Transverse colon (tissue), 4 donors: ENCODE measurements at regions not wholly inside any gene's neighbourhood (a gene's known extent, or its start where the extent isn't known, plus 50 kb on each side); places are given as distances from the start of the nearest gene placed in this dataset.

Experiments
- EP300 ChIP-seq: sonication (generic); formaldehyde crosslinking; IDR thresholded peaks from one replicate; pipeline ENCODE4 v1.6.1; 2017; ENCODE audit warnings: antibody characterized with exemption, low read depth
- POLR2A ChIP-seq: fragments of 450-650 bp; IDR thresholded peaks from one replicate; pipeline ENCODE4 v1.6.1; 2016; ENCODE audit warnings: antibody characterized with exemption, mild to moderate bottlenecking, moderate library complexity
- POLR2AphosphoS5 ChIP-seq, 3 donors: sonication (generic); formaldehyde crosslinking; IDR thresholded peaks; one replicate each; pipeline ENCODE4 v1.6.1; 2016; ENCODE audit warnings: antibody characterized with exemption in 3 of 3
- TF ChIP-seq, protein P1 (sequence below), 5 experiments: fragments of 200-600 bp in 3 of 5; fragments of 450-650 bp in 2 of 5; sonication (generic) in 3 of 5; IDR thresholded peaks; 1 replicate in 2 of 5; 2 replicates in 3 of 5; pipeline ENCODE4 v1.5.1; 2016 to 2017; ENCODE audit warnings: antibody characterized with exemption in 5 of 5, inconsistent platforms in 3 of 5, mild to moderate bottlenecking in 2 of 5, moderate library complexity in 1 of 5

DNA sequence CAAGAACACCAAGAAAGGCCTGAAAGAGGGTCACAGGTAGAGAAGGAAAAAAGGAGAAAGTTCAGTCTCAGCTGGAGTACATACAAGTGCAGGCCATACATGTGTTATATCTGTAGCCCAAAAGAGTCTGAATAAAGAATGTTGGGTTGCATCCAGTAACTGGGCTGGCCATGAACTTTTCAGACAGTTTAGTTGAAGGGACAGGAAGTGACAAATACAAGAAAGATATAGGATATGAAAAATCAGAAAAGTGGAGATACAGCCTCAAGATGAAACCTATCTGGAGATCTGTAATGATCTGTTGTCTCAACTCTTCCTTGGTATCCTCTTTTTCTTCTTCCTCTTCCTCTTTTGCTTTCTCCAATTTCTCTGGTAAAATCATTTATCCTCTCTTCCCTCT lies 671.7 kb downstream of the MECOM start:
- TF ChIP-seq, protein P1, sequence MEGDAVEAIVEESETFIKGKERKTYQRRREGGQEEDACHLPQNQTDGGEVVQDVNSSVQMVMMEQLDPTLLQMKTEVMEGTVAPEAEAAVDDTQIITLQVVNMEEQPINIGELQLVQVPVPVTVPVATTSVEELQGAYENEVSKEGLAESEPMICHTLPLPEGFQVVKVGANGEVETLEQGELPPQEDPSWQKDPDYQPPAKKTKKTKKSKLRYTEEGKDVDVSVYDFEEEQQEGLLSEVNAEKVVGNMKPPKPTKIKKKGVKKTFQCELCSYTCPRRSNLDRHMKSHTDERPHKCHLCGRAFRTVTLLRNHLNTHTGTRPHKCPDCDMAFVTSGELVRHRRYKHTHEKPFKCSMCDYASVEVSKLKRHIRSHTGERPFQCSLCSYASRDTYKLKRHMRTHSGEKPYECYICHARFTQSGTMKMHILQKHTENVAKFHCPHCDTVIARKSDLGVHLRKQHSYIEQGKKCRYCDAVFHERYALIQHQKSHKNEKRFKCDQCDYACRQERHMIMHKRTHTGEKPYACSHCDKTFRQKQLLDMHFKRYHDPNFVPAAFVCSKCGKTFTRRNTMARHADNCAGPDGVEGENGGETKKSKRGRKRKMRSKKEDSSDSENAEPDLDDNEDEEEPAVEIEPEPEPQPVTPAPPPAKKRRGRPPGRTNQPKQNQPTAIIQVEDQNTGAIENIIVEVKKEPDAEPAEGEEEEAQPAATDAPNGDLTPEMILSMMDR (IDR thresholded peaks at IDR 0.05), result no peak
- TF ChIP-seq POLR2A, result no peak
- TF ChIP-seq EP300, result no peak
- TF ChIP-seq POLR2AphosphoS5 (IDR thresholded peaks at IDR 0.05), result no peak
